ENCODE measurements at regions not wholly inside any gene's neighbourhood (a gene's known extent, or its start where the extent isn't known, plus 50 kb on each side); places are given as distances from the start of the nearest gene placed in this dataset.

DNA sequence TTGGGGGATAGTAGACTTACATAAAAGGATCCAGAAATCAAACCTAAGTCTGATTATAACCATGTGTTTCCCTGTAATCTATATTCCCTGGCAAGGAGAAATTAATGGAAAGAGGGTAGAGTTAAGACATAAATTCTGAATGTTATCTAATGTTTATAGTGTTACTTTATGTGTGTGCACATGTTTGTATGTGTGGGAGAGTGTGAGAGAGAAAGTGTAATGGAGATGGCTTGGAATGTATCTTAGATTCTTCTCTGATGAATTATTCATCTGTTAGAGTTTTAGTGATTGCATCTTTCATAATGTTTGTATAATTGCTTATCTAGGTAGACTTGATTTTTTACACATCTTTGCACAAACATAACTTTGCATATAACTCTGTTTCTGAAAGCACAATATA, 490.9 kb downstream of the FLRT2 start:
- no peak overlapping the region for H3K27ac Mint-ChIP-seq
- peaks cover 3 to 22% (median 10%) of the 10 kb centered on the region in 8 donors for H3K9me3 Mint-ChIP-seq
- H3K4me1 Mint-ChIP-seq, result no peaks in the 10 kb centered on the region
- DNase-seq, result no peak
- Histone ChIP-seq H3K4me3 (ENCODE audit: low read length in 2 of 2) (no peak overlapping the region), H3K9me3 (ENCODE audit: control insufficient read depth in 1 of 2, low read length in 2 of 2) (no peaks in the 10 kb centered on the region), H3K27me3 (ENCODE audit: insufficient read depth, low read length) (no peaks in the 10 kb centered on the region), H3K36me3 (ENCODE audit: insufficient read depth, low read length) (no peaks in the 10 kb centered on the region), H3K4me1 (ENCODE audit: insufficient read depth, low read length) (no peaks in the 10 kb centered on the region), H3K27ac (ENCODE audit: low read depth, low read length) (no peak overlapping the region)
- no peaks in the 10 kb centered on the region for H3K27me3 Mint-ChIP-seq
- intact Hi-C loops (cut with micrococcal nuclease), result no loop called here
- ChIA-PET CTCF (ENCODE audit: partially characterized antibody) (no interaction called here), POLR2A (ENCODE audit: partially characterized antibody) (no interaction called here)
- peaks cover 5 to 33% of the 10 kb centered on the region in 2 donors for H3K36me3 Mint-ChIP-seq
- no peak overlapping the region for H3K4me3 Mint-ChIP-seq

DNA sequence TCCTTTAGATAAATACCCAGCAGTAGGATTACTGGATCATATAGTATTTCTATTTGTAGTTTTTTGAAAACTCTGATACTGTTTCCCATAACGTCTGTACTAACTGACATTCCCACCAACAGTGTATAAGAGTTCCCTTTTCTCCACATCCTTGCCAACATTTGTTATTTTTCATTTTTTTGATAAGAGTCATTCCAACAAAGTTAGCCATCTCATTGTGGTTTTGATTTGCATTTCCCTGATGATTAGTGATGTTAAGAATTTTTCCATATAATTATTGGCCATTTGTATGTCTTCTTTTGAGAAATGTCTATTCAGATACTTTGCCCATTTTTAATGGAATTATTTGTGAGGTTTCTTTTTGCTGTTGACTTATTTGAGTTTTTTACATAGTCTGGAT, 486.0 kb downstream of the FLRT2 start:
- CTCF ChIA-PET (ENCODE audit: partially characterized antibody), result interaction anchor here (0.6 kb wide), 1 partner anchor 16 kb away, joined by 3 read pairs; no protein-coding TSS in a partner anchor
- Mint-ChIP-seq H3K36me3 (peaks cover 6 to 23% of the 10 kb centered on the region in 2 donors), H3K4me3 (no peak overlapping the region), H3K4me1 (peaks cover 0 to 3% (median under 1%) of the 10 kb centered on the region in 4 donors), H3K27ac (no peak overlapping the region), H3K9me3 (peaks cover 0 to 2% (median 0%) of the 10 kb centered on the region in 8 donors), H3K27me3 (no peaks in the 10 kb centered on the region)
- POLR2A ChIA-PET (ENCODE audit: partially characterized antibody), result no interaction called here
- no peak overlapping the region for H3K27ac ChIP-seq (ENCODE audit: low read depth, low read length)
- intact Hi-C loops (cut with micrococcal nuclease), result no loop called here
- no peaks in the 10 kb centered on the region for H3K27me3 ChIP-seq (ENCODE audit: insufficient read depth, low read length)
- DNase-seq, result no peak
- H3K4me3 ChIP-seq (ENCODE audit: low read length in 2 of 2), result no peak overlapping the region
- no peaks in the 10 kb centered on the region for H3K9me3 ChIP-seq (ENCODE audit: control insufficient read depth in 1 of 2, low read length in 2 of 2)
- no peaks in the 10 kb centered on the region for H3K4me1 ChIP-seq (ENCODE audit: insufficient read depth, low read length)
- H3K36me3 ChIP-seq (ENCODE audit: insufficient read depth, low read length), result no peaks in the 10 kb centered on the region

DNA sequence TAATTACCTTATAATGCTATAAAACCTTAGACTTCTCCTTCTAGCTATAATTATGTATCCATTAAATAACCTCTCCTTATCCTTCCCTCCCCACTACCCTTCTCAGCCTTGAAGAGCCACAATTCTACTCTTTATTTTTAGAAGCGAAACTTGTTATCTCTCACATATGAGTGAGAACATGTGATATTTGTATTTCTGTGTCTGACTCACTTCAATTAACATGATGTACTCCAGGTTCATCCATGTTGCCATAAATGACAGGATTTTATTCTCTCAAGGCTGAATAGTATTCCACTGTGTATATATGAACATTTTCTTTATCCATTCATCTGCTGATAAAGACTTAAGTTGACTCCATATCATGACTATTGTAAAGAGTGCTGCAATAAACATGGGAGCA, 485.6 kb downstream of the FLRT2 start:
- H3K4me1 ChIP-seq (ENCODE audit: insufficient read depth, low read length), result no peaks in the 10 kb centered on the region
- H3K27ac ChIP-seq (ENCODE audit: low read depth, low read length), result no peak overlapping the region
- Mint-ChIP-seq H3K9me3 (peaks cover 0 to 2% (median 0%) of the 10 kb centered on the region in 8 donors), H3K27me3 (no peaks in the 10 kb centered on the region), H3K4me1 (peaks cover 0 to 3% (median under 1%) of the 10 kb centered on the region in 4 donors), H3K4me3 (no peak overlapping the region), H3K36me3 (peaks cover 6 to 23% of the 10 kb centered on the region in 2 donors), H3K27ac (no peak overlapping the region)
- DNase-seq, result no peak
- ChIA-PET POLR2A (ENCODE audit: partially characterized antibody) (no interaction called here), CTCF (ENCODE audit: partially characterized antibody) (interaction anchor here (0.6 kb wide), 1 partner anchor 15 kb away, joined by 3 read pairs; no protein-coding TSS in a partner anchor)
- H3K9me3 ChIP-seq (ENCODE audit: control insufficient read depth in 1 of 2, low read length in 2 of 2), result no peaks in the 10 kb centered on the region
- H3K36me3 ChIP-seq (ENCODE audit: insufficient read depth, low read length), result no peaks in the 10 kb centered on the region
- H3K4me3 ChIP-seq (ENCODE audit: low read length in 2 of 2), result no peak overlapping the region
- no peaks in the 10 kb centered on the region for H3K27me3 ChIP-seq (ENCODE audit: insufficient read depth, low read length)
- intact Hi-C loops (cut with micrococcal nuclease), result no loop called here

GRCh38 chr14:86013641-86014040, 483.7 kb downstream of the FLRT2 start:
- Histone ChIP-seq H3K4me1 (ENCODE audit: insufficient read depth, low read length) (no peaks in the 10 kb centered on the region), H3K27ac (ENCODE audit: low read depth, low read length) (no peak overlapping the region), H3K27me3 (ENCODE audit: insufficient read depth, low read length) (no peaks in the 10 kb centered on the region), H3K36me3 (ENCODE audit: insufficient read depth, low read length) (no peaks in the 10 kb centered on the region), H3K9me3 (ENCODE audit: control insufficient read depth in 1 of 2, low read length in 2 of 2) (no peaks in the 10 kb centered on the region), H3K4me3 (ENCODE audit: low read length in 2 of 2) (no peak overlapping the region)
- DNase-seq, result no peak
- peaks cover 3 to 19% of the 10 kb centered on the region in 2 donors for H3K36me3 Mint-ChIP-seq
- no peak overlapping the region for H3K27ac Mint-ChIP-seq
- intact Hi-C loops (cut with micrococcal nuclease), result no loop called here
- ChIA-PET CTCF (ENCODE audit: partially characterized antibody) (interaction anchor here (1.1 kb wide), 1 partner anchor 25 kb away, joined by 3 read pairs; no protein-coding TSS in a partner anchor), POLR2A (ENCODE audit: partially characterized antibody) (no interaction called here)
- no peaks in the 10 kb centered on the region for H3K27me3 Mint-ChIP-seq
- peaks cover 0 to 2% (median 0%) of the 10 kb centered on the region in 8 donors for H3K9me3 Mint-ChIP-seq
- no peak overlapping the region for H3K4me3 Mint-ChIP-seq
- H3K4me1 Mint-ChIP-seq, result peaks cover 0 to 3% (median under 1%) of the 10 kb centered on the region in 4 donors

- Histone ChIP-seq H3K4me3 (ENCODE audit: low read length in 2 of 2) (no peak overlapping the region), H3K27ac (ENCODE audit: low read depth, low read length) (no peak overlapping the region), H3K4me1 (ENCODE audit: insufficient read depth, low read length) (no peaks in the 10 kb centered on the region), H3K36me3 (ENCODE audit: insufficient read depth, low read length) (no peaks in the 10 kb centered on the region), H3K27me3 (ENCODE audit: insufficient read depth, low read length) (no peaks in the 10 kb centered on the region), H3K9me3 (ENCODE audit: control insufficient read depth in 1 of 2, low read length in 2 of 2) (no peaks in the 10 kb centered on the region)
- Mint-ChIP-seq H3K4me1 (peaks cover 0 to 3% (median under 1%) of the 10 kb centered on the region in 4 donors), H3K27me3 (no peaks in the 10 kb centered on the region), H3K36me3 (peaks cover 3 to 13% of the 10 kb centered on the region in 2 donors), H3K4me3 (no peak overlapping the region), H3K9me3 (no peaks in the 10 kb centered on the region), H3K27ac (no peak overlapping the region)
- intact Hi-C loops (cut with micrococcal nuclease), result no loop called here
- no peak for DNase-seq
- ChIA-PET CTCF (ENCODE audit: partially characterized antibody) (no interaction called here), POLR2A (ENCODE audit: partially characterized antibody) (no interaction called here)
Measured at GRCh38 chr14:86012461-86012860, 482.5 kb downstream of the FLRT2 start.

DNA sequence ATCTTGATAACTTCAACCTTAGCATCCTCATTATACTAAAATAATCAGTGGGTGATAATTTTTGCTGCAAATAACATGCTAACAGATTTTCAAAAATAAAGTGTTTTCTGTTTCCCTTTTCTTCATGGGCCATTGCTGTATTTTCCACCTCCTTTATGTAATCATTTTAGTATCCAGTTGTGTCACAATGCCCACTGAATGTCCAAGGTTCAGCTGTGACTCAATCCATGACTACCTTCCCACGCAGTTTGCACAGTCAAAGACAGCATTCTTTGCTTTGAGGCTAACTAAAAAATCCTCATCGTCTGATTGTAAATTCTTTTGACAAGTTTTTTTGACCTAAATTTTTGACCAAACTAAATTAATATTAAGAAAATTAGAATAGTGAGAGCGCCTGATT, 474.1 kb downstream of the FLRT2 start:
- Mint-ChIP-seq H3K9me3 (peaks cover 0 to 4% (median 0%) of the 10 kb centered on the region in 8 donors), H3K27ac (no peak overlapping the region), H3K36me3 (peaks cover 13 to 37% of the 10 kb centered on the region in 2 donors), H3K27me3 (no peaks in the 10 kb centered on the region), H3K4me1 (peaks cover 0 to 1% (median 0%) of the 10 kb centered on the region in 4 donors), H3K4me3 (no peak overlapping the region)
- H3K9me3 ChIP-seq (ENCODE audit: control insufficient read depth in 1 of 2, low read length in 2 of 2), result no peaks in the 10 kb centered on the region
- no peak for DNase-seq
- H3K27ac ChIP-seq (ENCODE audit: low read depth, low read length), result no peak overlapping the region
- no peak overlapping the region for H3K4me3 ChIP-seq (ENCODE audit: low read length in 2 of 2)
- no peaks in the 10 kb centered on the region for H3K27me3 ChIP-seq (ENCODE audit: insufficient read depth, low read length)
- intact Hi-C loops (cut with micrococcal nuclease), result no loop called here
- H3K36me3 ChIP-seq (ENCODE audit: insufficient read depth, low read length), result no peaks in the 10 kb centered on the region
- ChIA-PET CTCF (ENCODE audit: partially characterized antibody) (no interaction called here), POLR2A (ENCODE audit: partially characterized antibody) (no interaction called here)
- H3K4me1 ChIP-seq (ENCODE audit: insufficient read depth, low read length), result no peaks in the 10 kb centered on the region

DNA sequence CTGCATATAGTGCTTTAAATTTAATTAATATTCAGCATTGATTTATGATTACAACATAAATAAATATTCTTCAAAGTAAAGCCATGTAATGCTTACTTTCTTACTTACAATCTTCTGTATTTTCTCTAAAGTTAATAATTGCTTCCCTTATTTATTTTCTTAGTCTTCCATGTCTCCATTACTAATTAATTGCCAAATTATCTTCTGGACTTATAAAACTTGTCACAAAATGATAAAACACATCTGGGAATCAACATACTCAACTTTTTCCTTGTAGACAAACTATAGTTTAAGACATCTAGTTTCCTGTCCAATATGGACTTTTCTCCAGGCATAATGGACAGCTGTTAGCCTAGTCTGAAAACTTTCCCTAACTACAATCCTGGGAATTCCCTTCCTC, 466.6 kb downstream of the FLRT2 start:
- ChIA-PET CTCF (ENCODE audit: partially characterized antibody) (no interaction called here), POLR2A (ENCODE audit: partially characterized antibody) (no interaction called here)

GRCh38 chr14:85991156-85991555, 461.2 kb downstream of the FLRT2 start:
- H3K27me3 Mint-ChIP-seq, result no peaks in the 10 kb centered on the region
- CTCF ChIA-PET (ENCODE audit: partially characterized antibody), result no interaction called here
- peaks cover 0 to 2% (median 0%) of the 10 kb centered on the region in 4 donors for H3K4me1 Mint-ChIP-seq
- H3K4me3 ChIP-seq (ENCODE audit: low read length in 2 of 2), result no peak overlapping the region
- H3K9me3 Mint-ChIP-seq, result peaks cover 0 to 3% (median 0%) of the 10 kb centered on the region in 8 donors
- no peak overlapping the region for H3K27ac Mint-ChIP-seq
- peaks cover 9 to 41% of the 10 kb centered on the region in 2 donors for H3K36me3 Mint-ChIP-seq
- no peaks in the 10 kb centered on the region for H3K9me3 ChIP-seq (ENCODE audit: control insufficient read depth in 1 of 2, low read length in 2 of 2)
- H3K4me1 ChIP-seq (ENCODE audit: insufficient read depth, low read length), result no peaks in the 10 kb centered on the region
- H3K27me3 ChIP-seq (ENCODE audit: insufficient read depth, low read length), result no peaks in the 10 kb centered on the region
- no peak for DNase-seq
- POLR2A ChIA-PET (ENCODE audit: partially characterized antibody), result no interaction called here
- intact Hi-C loops (cut with micrococcal nuclease), result no loop called here
- H3K36me3 ChIP-seq (ENCODE audit: insufficient read depth, low read length), result no peaks in the 10 kb centered on the region
- H3K27ac ChIP-seq (ENCODE audit: low read depth, low read length), result no peak overlapping the region
- H3K4me3 Mint-ChIP-seq, result no peak overlapping the region

More for the DNA sequence above, 466.6 kb downstream of the FLRT2 start:
- no peaks in the 10 kb centered on the region for H3K9me3 Mint-ChIP-seq
- Histone ChIP-seq H3K9me3 (ENCODE audit: control insufficient read depth in 1 of 2, low read length in 2 of 2) (no peaks in the 10 kb centered on the region), H3K27me3 (ENCODE audit: insufficient read depth, low read length) (no peaks in the 10 kb centered on the region), H3K36me3 (ENCODE audit: insufficient read depth, low read length) (no peaks in the 10 kb centered on the region), H3K4me1 (ENCODE audit: insufficient read depth, low read length) (no peaks in the 10 kb centered on the region), H3K4me3 (ENCODE audit: low read length in 2 of 2) (no peak overlapping the region), H3K27ac (ENCODE audit: low read depth, low read length) (no peak overlapping the region)
- peaks cover 0 to 2% (median under 1%) of the 10 kb centered on the region in 4 donors for H3K4me1 Mint-ChIP-seq
- no peaks in the 10 kb centered on the region for H3K27me3 Mint-ChIP-seq
- H3K4me3 Mint-ChIP-seq, result no peak overlapping the region
- DNase-seq, result no peak
- H3K27ac Mint-ChIP-seq, result peak overlapping the region in 1 of 7 donors; percentile 68
- intact Hi-C loops (cut with micrococcal nuclease), result no loop called here
- H3K36me3 Mint-ChIP-seq, result peaks cover 2 to 8% of the 10 kb centered on the region in 2 donors
